Smooth muscle cell (in vitro differentiated cells): ENCODE measurements at regions not wholly inside any gene's neighbourhood (a gene's known extent, or its start where the extent isn't known, plus 50 kb on each side); places are given as distances from the start of the nearest gene placed in this dataset.

Experiments
- DNase-seq: peaks from one replicate; lab custom pipeline; 2025; ENCODE audit not compliant: unreplicated experiment; lab: John Stamatoyannopoulos, UW
- H2AFZ ChIP-seq: fragments of 200-600 bp; sonication (generic); 2 replicates; pipeline ENCODE4 v1.6.0; 2016; ENCODE audit warnings: antibody characterized with exemption, low read depth, mild to moderate bottlenecking
- H3F3A ChIP-seq: fragments of 200-600 bp; sonication (generic); 2 replicates; pipeline ENCODE4 v1.6.0; 2017; ENCODE audit warnings: antibody characterized with exemption, low read depth
- H3K27ac ChIP-seq: fragments of 200-600 bp; sonication (generic); 2 replicates; pipeline ENCODE4 v1.5.1; 2016; ENCODE audit warnings: low read depth, mild to moderate bottlenecking
- H3K27me3 ChIP-seq: fragments of 200-600 bp; sonication (generic); 2 replicates; pipeline ENCODE4 v1.6.1; 2016; ENCODE audit warnings: low read depth, mild to moderate bottlenecking
- H3K36me3 ChIP-seq: fragments of 200-600 bp; sonication (generic); 2 replicates; pipeline ENCODE4 v1.5.1; 2016; ENCODE audit warnings: low read depth
- H3K4me1 ChIP-seq: fragments of 200-600 bp; sonication (generic); 2 replicates; pipeline ENCODE4 v1.5.1; 2016; ENCODE audit warnings: low read depth
- H3K4me2 ChIP-seq: fragments of 200-600 bp; sonication (generic); 2 replicates; pipeline ENCODE4 v1.6.0; 2016; ENCODE audit warnings: mild to moderate bottlenecking
- H3K4me3 ChIP-seq: fragments of 200-600 bp; sonication (generic); 2 replicates; pipeline ENCODE4 v1.5.1; 2016; ENCODE audit warnings: mild to moderate bottlenecking
- H3K79me2 ChIP-seq: fragments of 200-600 bp; sonication (generic); 2 replicates; pipeline ENCODE4 v1.6.0; 2016; ENCODE audit warnings: low read depth, mild to moderate bottlenecking
- H3K9ac ChIP-seq: fragments of 200-600 bp; sonication (generic); 2 replicates; pipeline ENCODE4 v1.6.0; 2016; ENCODE audit warnings: low read depth
- H3K9me3 ChIP-seq: fragments of 200-600 bp; sonication (generic); replicated peaks from 2 replicates; pipeline ENCODE4 v1.5.1; 2016; ENCODE audit warnings: low read depth
- H4K20me1 ChIP-seq: fragments of 200-600 bp; sonication (generic); 2 replicates; pipeline ENCODE4 v1.6.0; 2016; ENCODE audit warnings: low read depth
- WGBS: methylation state at CpG from one replicate; pipeline ENCODE4 v1.1.7; 2016; ENCODE audit warnings: low lambda C conversion rate; 5-methylcytosine and 5-hydroxymethylcytosine counted together
- TF ChIP-seq, protein P1 (sequence below): fragments of 200-600 bp; sonication (generic); IDR thresholded peaks from 2 replicates; pipeline ENCODE4 v1.5.1; 2017; ENCODE audit warnings: borderline replicate concordance, mild to moderate bottlenecking, antibody characterized with exemption; ENCODE audit not compliant: insufficient read depth, poor library complexity, severe bottlenecking

DNA sequence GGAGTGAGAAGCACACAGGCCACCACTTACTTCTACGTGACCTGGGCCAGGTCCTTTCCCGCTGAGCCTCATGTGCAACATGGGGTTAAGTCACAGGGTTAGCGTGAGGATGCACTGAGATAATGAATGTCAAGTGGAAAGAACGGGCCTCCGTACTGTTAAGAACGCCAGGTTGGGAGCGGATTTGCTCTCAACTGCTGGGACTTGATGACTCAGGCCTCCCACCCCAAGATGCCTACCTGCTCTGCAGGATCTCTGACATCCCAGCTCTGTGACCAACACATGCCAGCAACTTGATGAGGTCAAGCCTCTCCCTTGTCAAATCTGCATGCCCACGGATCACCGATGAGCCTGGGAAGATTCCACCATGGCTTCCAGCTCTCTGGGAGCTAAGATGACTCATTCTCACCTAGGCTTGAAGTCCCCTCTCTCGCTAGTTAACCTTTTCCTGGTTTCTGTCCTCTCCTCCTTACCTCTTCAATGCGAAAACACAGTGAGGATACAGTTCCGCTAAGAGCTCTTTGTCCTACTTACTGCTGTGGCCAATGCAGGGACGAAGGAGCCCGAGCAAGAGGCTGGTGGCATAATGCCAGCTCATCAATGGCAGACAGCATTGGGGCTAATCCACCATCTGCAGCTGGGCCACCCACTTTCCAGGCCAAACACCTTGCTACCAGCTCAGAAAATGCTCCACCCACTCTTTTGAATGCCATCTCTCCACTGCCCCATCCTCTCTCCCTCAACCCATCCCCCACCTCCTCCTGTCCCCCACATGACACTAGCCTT lies 67.6 kb downstream of the PJA1 start:
- H3K4me3 ChIP-seq: no peak overlapping the region
- H3K79me2 ChIP-seq: no peaks in the 10 kb centered on the region
- no peaks in the 10 kb centered on the region for H3K9me3 ChIP-seq
- no peaks in the 10 kb centered on the region for H3K4me1 ChIP-seq
- no peak overlapping the region for H3K27ac ChIP-seq
- TF ChIP-seq, protein P1, sequence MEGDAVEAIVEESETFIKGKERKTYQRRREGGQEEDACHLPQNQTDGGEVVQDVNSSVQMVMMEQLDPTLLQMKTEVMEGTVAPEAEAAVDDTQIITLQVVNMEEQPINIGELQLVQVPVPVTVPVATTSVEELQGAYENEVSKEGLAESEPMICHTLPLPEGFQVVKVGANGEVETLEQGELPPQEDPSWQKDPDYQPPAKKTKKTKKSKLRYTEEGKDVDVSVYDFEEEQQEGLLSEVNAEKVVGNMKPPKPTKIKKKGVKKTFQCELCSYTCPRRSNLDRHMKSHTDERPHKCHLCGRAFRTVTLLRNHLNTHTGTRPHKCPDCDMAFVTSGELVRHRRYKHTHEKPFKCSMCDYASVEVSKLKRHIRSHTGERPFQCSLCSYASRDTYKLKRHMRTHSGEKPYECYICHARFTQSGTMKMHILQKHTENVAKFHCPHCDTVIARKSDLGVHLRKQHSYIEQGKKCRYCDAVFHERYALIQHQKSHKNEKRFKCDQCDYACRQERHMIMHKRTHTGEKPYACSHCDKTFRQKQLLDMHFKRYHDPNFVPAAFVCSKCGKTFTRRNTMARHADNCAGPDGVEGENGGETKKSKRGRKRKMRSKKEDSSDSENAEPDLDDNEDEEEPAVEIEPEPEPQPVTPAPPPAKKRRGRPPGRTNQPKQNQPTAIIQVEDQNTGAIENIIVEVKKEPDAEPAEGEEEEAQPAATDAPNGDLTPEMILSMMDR: no peak
- H4K20me1 ChIP-seq: no peaks in the 10 kb centered on the region
- H3K9ac ChIP-seq: no peak overlapping the region
- H2AFZ ChIP-seq: no peak overlapping the region
- H3K27me3 ChIP-seq: no peaks in the 10 kb centered on the region
- 60% methylated on average over 14 of the region's 14 CpGs for WGBS
- no peak for DNase-seq
- no peaks in the 10 kb centered on the region for H3F3A ChIP-seq
- H3K4me2 ChIP-seq: no peak overlapping the region
- no peaks in the 10 kb centered on the region for H3K36me3 ChIP-seq

- WGBS: 65% methylated on average over 7 of the region's 7 CpGs
- H3K9me3 ChIP-seq: no peaks in the 10 kb centered on the region
- TF ChIP-seq, protein P1: no peak
- no peak for DNase-seq
- H4K20me1 ChIP-seq: no peaks in the 10 kb centered on the region
- H2AFZ ChIP-seq: no peak overlapping the region
- H3K4me1 ChIP-seq: no peaks in the 10 kb centered on the region
- no peak overlapping the region for H3K4me3 ChIP-seq
- no peak overlapping the region for H3K9ac ChIP-seq
- no peaks in the 10 kb centered on the region for H3K79me2 ChIP-seq
- H3K27ac ChIP-seq: no peak overlapping the region
- H3K27me3 ChIP-seq: no peaks in the 10 kb centered on the region
- no peak overlapping the region for H3K4me2 ChIP-seq
- H3K36me3 ChIP-seq: no peaks in the 10 kb centered on the region
- no peaks in the 10 kb centered on the region for H3F3A ChIP-seq
These were observed 68.3 kb downstream of the PJA1 start for GRCh38 chrX:69096963-69097362.

- Histone ChIP-seq H2AFZ (no peak overlapping the region), H3K36me3 (no peaks in the 10 kb centered on the region), H3K9ac (no peak overlapping the region), H3K9me3 (no peaks in the 10 kb centered on the region), H3K27ac (no peak overlapping the region), H4K20me1 (no peaks in the 10 kb centered on the region), H3K4me1 (no peaks in the 10 kb centered on the region), H3K4me2 (no peak overlapping the region), H3K79me2 (no peaks in the 10 kb centered on the region), H3K4me3 (no peak overlapping the region), H3F3A (no peaks in the 10 kb centered on the region), H3K27me3 (no peaks in the 10 kb centered on the region)
- WGBS: 66% methylated on average over 3 of the region's 3 CpGs
- TF ChIP-seq, protein P1: no peak
- no peak for DNase-seq
These were observed 70.1 kb downstream of the PJA1 start for GRCh38 chrX:69094977-69095669.
